HK-2 (cell line): ENCODE measurements at regions not wholly inside any gene's neighbourhood (a gene's known extent, or its start where the extent isn't known, plus 50 kb on each side); places are given as distances from the start of the nearest gene placed in this dataset.
"Not testable (repeated sequence)": the region's sequence is repeated elsewhere in the genome, so short reads cannot be mapped to it uniquely, and the experiment has no call there.

ENCODE experiments used
- DNase-seq: peaks from one replicate; pipeline ENCODE4 v3.0.0-alpha.2; 2018; ENCODE audit not compliant: unreplicated experiment

- DNase-seq = no peak
These were observed 50.7 kb upstream of the DIAPH3 start for GRCh38 chr13:60214213-60215055.

GRCh38 chr13:60220072-60220471 is 56.3 kb upstream of the DIAPH3 start:
- no peak for DNase-seq

GRCh38 chr13:60221581-60221980 is 57.9 kb upstream of the DIAPH3 start:
- DNase-seq = no peak

GRCh38 chr13:60226507-60226906 is 62.8 kb upstream of the DIAPH3 start:
- no peak for DNase-seq

DNA sequence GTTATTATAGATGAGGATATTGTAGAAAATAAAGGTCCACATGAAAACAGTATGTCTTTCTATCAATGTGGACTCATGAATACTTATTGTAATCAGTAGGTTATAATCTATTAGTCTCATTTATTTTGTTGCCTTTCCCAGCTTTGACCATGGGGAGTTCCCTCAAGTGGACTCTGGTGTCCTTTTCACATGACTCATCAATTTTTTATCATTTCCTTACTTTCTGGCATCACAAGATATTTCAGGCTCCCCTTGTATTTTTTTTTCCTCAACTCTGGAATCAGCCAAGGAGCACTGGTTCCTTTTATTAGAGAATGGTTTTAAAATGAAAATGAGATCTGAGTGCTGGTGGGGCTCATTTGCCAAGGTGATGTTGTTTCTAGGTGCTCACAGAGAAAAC is 63.4 kb upstream of the DIAPH3 start:
- no peak for DNase-seq

DNA sequence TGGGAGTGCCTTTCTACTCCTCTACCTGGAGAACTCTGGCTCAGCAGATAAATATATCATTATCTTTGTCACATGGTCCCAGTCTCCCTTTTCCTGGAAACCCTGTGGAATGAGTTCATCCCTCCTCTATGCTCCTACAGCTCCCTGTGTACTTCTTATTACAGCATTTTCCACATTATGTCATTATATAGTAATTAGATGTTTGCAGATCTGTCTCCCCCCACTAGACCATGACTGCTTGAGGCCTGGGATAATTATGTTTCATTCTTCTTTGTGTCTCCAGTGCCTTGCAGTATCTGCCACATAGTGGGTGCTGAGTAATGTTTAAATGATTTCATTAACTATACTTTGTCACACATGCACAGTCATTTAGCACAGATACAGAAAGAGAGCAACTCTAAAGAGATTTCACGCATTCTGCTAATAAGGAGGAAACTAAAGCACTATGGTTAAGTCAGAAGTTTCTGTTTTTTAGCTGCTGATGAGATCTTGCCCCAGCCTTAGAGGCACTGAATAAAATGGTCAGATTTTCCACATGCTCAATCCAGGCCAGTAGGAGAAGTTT is 66.1 kb upstream of the DIAPH3 start:
- DNase-seq = no peak

DNA sequence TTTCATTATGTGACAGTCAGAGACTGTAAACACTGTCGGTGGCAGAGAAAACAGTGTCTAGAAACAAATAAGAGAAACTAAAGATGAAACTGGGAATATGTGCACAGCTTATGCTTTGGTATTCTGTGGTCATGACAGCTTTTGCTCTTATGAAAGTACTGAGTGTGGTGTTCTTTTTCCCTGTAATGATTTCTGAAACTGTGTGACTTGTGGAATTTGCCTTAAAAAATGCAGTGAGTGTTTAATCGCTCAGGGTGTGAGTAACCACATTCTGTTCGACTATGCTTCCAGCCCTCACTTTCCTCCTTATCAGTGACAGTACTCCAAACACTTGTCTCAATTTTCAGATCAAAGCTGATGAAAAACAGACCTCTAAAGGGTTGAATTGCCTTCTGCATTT is 66.9 kb upstream of the DIAPH3 start:
- DNase-seq = no peak

DNA sequence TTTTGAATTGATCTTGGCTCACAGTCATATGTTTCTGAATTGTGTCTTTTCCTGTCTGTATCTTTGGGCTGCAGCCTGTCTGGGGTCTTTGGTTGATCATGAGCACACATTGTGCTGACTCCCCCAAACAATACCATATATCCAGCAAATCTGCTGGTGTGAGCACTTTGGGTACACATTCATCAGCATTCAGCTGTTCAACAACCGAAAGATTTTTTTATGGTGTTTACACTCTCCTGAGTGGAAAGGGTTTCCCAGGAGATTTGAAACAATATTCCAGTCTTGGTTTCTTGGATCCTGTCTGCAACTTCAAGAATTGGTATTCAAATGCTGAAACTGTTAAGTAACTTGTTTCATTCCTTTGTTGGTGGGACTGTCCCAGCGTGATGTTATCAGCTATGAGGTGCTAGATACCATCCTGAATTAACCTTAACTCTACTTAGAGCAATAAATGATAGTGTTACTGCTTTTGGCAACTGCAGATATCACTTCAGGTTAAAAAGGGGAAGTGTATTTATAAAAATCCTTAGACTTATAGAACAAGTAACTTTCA is 78.4 kb upstream of the DIAPH3 start:
- DNase-seq = no peak

GRCh38 chr13:60244381-60244780 is 80.7 kb upstream of the DIAPH3 start:
- no peak for DNase-seq

DNA sequence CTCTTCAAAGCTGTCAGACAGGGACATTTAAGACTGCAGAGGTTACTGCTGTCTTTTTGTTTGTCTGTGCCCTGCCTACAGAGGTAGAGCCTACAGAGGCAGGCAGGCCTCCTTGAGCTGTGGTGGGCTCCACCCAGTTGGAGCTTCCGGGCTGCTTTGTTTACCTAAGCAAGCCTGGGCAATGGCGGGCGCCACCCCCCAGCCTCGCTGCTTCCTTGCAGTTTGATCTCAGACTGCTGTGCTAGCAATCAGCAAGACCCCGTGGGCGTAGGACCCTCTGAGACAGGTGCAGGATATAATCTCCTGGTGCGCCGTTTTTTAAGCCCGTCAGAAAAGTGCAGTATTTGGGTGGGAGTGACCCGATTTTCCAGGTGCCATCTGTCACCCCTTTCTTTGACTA is 87.7 kb upstream of the DIAPH3 start:
- not testable (repeated sequence) for DNase-seq

GRCh38 chr13:60258349-60258748 is 94.6 kb upstream of the DIAPH3 start:
- DNase-seq = no peak

GRCh38 chr13:60260440-60260839 is 96.7 kb upstream of the DIAPH3 start:
- no peak for DNase-seq

DNA sequence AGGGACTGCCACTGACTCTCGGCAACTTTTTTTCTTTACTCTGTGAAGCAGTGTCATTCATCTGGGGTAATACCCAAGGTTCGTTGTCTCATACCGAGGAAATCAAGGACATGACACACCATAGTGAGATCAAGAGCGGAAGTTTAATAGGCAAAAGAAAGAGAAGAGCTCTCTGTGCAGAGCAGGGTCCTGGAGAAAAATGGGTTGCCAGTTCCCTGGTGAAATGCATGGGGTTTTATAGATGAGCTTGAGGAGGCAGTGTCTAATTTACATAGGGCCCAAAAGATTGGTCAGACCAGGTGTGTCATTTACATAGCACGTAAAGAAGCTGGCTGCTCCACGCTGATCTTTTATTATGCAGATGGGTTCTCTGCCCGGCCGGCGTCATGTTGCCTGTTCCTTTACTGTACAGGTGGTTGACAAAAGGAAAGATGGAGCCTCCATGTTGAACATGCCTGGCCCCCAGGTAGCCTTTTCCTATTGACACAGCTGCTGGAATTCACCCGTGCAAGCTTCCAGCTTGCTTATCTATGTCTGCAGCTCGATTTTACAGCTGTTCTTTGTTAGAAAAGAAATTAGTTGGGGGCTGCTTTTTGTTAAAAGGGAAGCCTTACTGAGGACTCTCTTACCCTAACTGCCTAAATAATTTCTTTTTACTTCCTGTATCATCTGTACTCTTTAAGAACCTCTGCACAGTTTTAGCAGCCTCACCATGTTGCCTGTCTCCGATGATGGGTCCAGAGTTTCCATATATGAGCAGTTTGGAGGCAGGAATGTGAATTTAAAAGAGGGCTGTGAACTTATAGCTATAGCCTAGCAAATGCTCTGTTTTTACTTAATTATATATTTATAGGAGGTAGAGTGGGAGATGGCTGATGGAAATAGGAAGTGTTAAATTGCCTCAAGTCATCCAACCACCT is 98.0 kb upstream of the DIAPH3 start:
- no peak for DNase-seq

DNA sequence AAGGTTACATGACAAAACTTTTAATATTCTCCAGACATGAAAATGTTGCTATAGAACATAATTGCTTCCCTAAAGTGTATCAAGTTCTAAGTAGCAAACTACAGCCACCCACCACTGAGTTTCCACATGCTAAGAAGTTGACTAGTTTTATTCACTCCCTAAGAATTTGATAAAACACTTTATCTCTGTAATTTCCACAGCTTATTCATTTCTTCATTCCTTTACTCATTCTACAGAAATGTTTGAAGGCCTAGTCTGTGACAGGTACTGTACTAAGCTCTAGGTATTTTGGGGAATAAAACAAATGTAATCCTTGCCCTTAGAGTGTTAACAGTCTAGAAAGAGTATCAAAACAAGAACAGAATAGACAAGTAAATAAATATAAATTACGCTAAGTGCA is 101.8 kb upstream of the DIAPH3 start:
- DNase-seq = no peak

DNA sequence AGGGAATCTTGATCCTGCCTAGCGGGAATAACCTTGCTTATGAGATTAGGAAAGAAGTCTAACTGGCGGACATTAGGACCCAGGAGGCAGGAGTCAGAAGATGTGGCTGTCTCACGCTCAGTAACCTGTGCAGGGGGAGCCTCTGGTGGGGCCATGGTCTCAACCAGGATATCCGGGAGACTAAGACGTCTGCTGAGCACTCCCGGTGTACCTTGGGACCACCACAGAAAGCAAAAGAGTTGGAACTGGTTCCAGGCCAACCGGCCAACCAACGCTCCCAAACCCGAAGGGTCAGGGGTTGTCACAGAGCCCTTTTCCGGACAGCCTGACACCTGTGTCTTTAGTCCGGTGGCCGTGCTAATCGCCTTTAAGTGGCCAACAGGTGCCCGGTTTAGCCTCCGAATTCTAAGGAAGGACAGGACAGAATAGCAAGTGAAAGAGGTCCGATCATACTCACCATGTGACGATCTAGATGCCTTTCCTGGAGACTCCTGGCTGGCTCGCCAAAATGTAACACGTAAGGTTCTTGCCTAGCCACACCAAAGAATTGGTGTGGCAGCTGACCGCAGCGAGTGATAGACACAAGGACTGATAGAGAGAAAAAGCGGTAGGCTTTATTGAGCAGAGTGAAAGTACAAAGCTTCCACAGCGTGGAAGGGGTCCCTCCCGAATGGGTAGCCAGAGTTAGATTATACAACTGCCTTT is 103.9 kb upstream of the DIAPH3 start:
- peak; percentile 21 for DNase-seq

- no peak for DNase-seq
These were observed 104.5 kb upstream of the DIAPH3 start for GRCh38 chr13:60268203-60268555.

GRCh38 chr13:60273971-60274527 is 110.3 kb upstream of the DIAPH3 start:
- DNase-seq = no peak

GRCh38 chr13:60274655-60275054 is 110.9 kb upstream of the DIAPH3 start:
- no peak for DNase-seq

DNA sequence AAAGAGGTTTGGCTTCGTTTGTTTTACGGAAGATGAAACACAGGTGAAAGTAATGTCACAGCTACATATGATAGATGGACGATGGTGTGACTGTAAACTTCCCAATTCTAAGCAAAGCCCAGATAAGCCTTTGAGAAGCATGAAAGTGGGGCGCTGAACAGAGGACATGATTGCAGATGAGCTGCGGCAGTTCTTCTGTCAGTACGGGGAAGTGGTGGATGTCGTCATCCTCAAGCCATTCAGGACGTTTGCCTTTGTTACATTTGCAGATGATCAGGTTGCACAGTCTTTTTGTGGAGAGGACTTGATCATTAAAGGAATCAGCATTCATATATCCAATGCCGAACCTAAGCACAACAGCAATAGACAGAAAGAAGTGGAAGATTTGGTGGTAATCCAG is 111.5 kb upstream of the DIAPH3 start:
- DNase-seq = no peak

- not testable (repeated sequence) for DNase-seq
These were observed 116.5 kb upstream of the TDRD3 start for GRCh38 chr13:60280524-60280923.

- no peak for DNase-seq
These were observed 114.8 kb upstream of the TDRD3 start for GRCh38 chr13:60282186-60282585.
